ENCODE measurements at regions not wholly inside any gene's neighbourhood (a gene's known extent, or its start where the extent isn't known, plus 50 kb on each side); places are given as distances from the start of the nearest gene placed in this dataset.

DNA sequence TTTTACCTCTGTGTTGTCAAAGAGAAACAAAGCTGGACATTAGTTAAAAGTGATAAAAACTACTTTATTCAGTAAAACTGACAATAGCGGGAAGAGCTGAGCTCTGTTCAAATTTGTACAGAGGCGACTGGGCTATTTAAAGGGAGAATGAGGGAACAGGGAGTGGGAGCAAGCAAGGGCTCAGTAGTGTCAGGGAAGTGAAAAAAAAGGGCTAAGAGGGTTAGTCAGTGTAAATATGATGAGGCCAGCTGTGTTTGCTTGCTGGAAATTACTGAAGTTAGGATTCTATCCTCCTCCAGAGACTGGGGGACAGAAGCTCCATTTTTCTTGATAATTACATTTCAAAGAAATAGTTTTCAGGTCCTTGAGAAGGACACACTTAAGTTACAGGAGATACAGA, 232.5 kb downstream of the SH2D4B start:
- H3K4me1 Mint-ChIP-seq (ENCODE audit: low read depth, unreplicated experiment) = peaks cover 39% of the 10 kb centered on the region
- H3K36me3 Mint-ChIP-seq (ENCODE audit: insufficient read depth, unreplicated experiment) = peaks cover 7% of the 10 kb centered on the region
- peaks cover 13% of the 10 kb centered on the region for H3K9me3 Mint-ChIP-seq (ENCODE audit: unreplicated experiment)
- peak overlapping the region; percentile 23 for H3K4me3 Mint-ChIP-seq (ENCODE audit: unreplicated experiment)
- no peak for TF ChIP-seq CTCF (IDR thresholded peaks at IDR 0.05; ENCODE audit: insufficient read depth in 1 of 2, low read depth in 1 of 2, low read length in 1 of 2, severe bottlenecking in 1 of 2, unreplicated experiment in 1 of 2)
- ChIA-PET CTCF (no interaction called here), POLR2A (no interaction called here)
- peaks cover 2% of the 10 kb centered on the region for H3K27me3 Mint-ChIP-seq (ENCODE audit: insufficient read depth, unreplicated experiment)
- BruUV-seq (replicated peaks) = no TSS peak
- Histone ChIP-seq H3K4me1 (peaks cover 38% of the 10 kb centered on the region), H3K36me3 (ENCODE audit: control insufficient read depth, insufficient read depth, low read length) (no peaks in the 10 kb centered on the region), H3K27me3 (replicated peaks; ENCODE audit: control insufficient read depth, insufficient read depth, low read length) (no peaks in the 10 kb centered on the region), H3K9me3 (no peaks in the 10 kb centered on the region), H3K4me3 (ENCODE audit: low read depth, low read length) (no peak overlapping the region)
- peak in 1 of 2 experiments; percentile 16 for DNase-seq
- intact Hi-C loops (cut with micrococcal nuclease; ENCODE audit: unreplicated experiment) = loop anchor here (5.0 kb wide), 2 partner anchors 68 to 152 kb away; no protein-coding TSS in a partner anchor
- H3K27ac Mint-ChIP-seq (ENCODE audit: unreplicated experiment) = peak overlapping the region; percentile 67

- no peak for DNase-seq
- ChIA-PET CTCF (no interaction called here), POLR2A (no interaction called here)
- H3K4me3 ChIP-seq (ENCODE audit: low read depth, low read length) = no peak overlapping the region
- H3K36me3 ChIP-seq (ENCODE audit: control insufficient read depth, insufficient read depth, low read length) = no peaks in the 10 kb centered on the region
- no peaks in the 10 kb centered on the region for H3K27me3 ChIP-seq (replicated peaks; ENCODE audit: control insufficient read depth, insufficient read depth, low read length)
- Mint-ChIP-seq H3K9me3 (ENCODE audit: unreplicated experiment) (peaks cover 13% of the 10 kb centered on the region), H3K27ac (ENCODE audit: unreplicated experiment) (no peak overlapping the region), H3K4me3 (ENCODE audit: unreplicated experiment) (no peak overlapping the region), H3K4me1 (ENCODE audit: low read depth, unreplicated experiment) (peaks cover 39% of the 10 kb centered on the region), H3K36me3 (ENCODE audit: insufficient read depth, unreplicated experiment) (peaks cover 7% of the 10 kb centered on the region), H3K27me3 (ENCODE audit: insufficient read depth, unreplicated experiment) (peaks cover 2% of the 10 kb centered on the region)
- no peak for TF ChIP-seq CTCF (IDR thresholded peaks at IDR 0.05; ENCODE audit: insufficient read depth in 1 of 2, low read depth in 1 of 2, low read length in 1 of 2, severe bottlenecking in 1 of 2, unreplicated experiment in 1 of 2)
- H3K9me3 ChIP-seq = no peaks in the 10 kb centered on the region
- H3K4me1 ChIP-seq = peaks cover 38% of the 10 kb centered on the region
- intact Hi-C loops (cut with micrococcal nuclease; ENCODE audit: unreplicated experiment) = loop anchor here (5.0 kb wide), 2 partner anchors 69 to 151 kb away; no protein-coding TSS in a partner anchor
- BruUV-seq (replicated peaks) = no TSS peak
Observed at GRCh38 chr10:80771285-80771684, 233.6 kb downstream of the SH2D4B start.

DNA sequence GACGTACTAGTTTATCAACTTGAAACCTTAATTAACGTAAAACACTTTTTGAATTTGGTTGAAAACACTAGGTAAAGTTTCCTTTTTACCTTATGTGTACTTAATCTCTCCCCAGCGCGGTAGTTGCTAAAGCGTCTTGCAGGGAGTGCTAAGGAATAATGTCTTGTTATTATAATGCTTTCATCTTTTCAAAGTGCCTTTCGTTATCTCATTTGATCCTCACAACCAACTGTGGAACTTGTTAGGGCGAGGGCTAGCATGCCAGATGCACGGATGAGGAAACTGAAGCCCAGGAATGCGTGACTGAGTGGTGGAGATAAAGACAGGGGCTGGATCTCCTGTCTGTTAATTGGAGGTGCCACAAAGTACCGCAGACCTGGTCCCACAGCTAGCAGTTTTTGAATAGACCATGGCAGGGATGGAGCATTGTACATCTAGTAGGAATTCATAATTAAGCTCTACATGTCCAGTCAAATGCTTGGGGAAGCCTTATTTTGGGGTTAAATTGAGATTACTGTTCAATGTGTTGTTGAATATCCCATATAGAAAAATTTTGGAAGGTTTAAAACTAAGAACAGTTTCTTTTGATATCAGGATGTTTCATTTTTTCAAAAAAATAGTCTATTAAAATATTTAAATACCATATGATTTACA, 234.3 kb downstream of the SH2D4B start:
- no peaks in the 10 kb centered on the region for H3K36me3 ChIP-seq (ENCODE audit: control insufficient read depth, insufficient read depth, low read length)
- DNase-seq = peak; percentile 36 to 58
- POLR2A ChIA-PET = no interaction called here
- H3K27me3 ChIP-seq (replicated peaks; ENCODE audit: control insufficient read depth, insufficient read depth, low read length) = no peaks in the 10 kb centered on the region
- H3K4me3 Mint-ChIP-seq (ENCODE audit: unreplicated experiment) = no peak overlapping the region
- CTCF ChIA-PET = no interaction called here
- H3K27me3 Mint-ChIP-seq (ENCODE audit: insufficient read depth, unreplicated experiment) = peaks cover 1% of the 10 kb centered on the region
- H3K9me3 ChIP-seq = no peaks in the 10 kb centered on the region
- peaks cover 39% of the 10 kb centered on the region for H3K4me1 Mint-ChIP-seq (ENCODE audit: low read depth, unreplicated experiment)
- peaks cover 7% of the 10 kb centered on the region for H3K36me3 Mint-ChIP-seq (ENCODE audit: insufficient read depth, unreplicated experiment)
- peaks cover 38% of the 10 kb centered on the region for H3K4me1 ChIP-seq
- H3K4me3 ChIP-seq (ENCODE audit: low read depth, low read length) = no peak overlapping the region
- no peak overlapping the region for H3K27ac Mint-ChIP-seq (ENCODE audit: unreplicated experiment)
- no peak for TF ChIP-seq CTCF (IDR thresholded peaks at IDR 0.05; ENCODE audit: insufficient read depth in 1 of 2, low read depth in 1 of 2, low read length in 1 of 2, severe bottlenecking in 1 of 2, unreplicated experiment in 1 of 2)
- no TSS peak for BruUV-seq (replicated peaks)
- intact Hi-C loops (cut with micrococcal nuclease; ENCODE audit: unreplicated experiment) = loop anchor here (5.0 kb wide), 2 partner anchors 70 to 150 kb away; no protein-coding TSS in a partner anchor
- H3K9me3 Mint-ChIP-seq (ENCODE audit: unreplicated experiment) = peaks cover 13% of the 10 kb centered on the region
